ENCODE measurements at regions not wholly inside any gene's neighbourhood (a gene's known extent, or its start where the extent isn't known, plus 50 kb on each side); places are given as distances from the start of the nearest gene placed in this dataset.

DNA sequence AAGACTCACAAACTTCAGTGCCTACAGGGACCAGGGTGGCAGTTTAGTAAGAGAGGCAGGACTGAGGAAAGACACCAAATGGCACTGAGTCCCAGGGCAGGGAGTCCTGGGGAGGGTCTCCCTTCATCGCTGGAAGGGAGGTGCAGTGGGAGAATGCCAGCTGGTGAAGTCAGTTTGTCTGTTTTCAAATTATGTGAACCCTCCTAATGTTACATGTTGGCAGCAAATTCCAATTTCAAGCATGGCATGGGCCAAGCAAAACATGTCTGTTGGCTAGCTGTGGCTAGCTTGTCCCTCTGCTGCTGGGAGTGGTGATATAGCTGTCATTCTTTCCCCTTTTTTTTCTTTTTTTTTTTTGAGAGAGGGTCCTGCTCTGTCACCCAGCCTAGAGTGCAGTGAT lies 55.9 kb upstream of the HAAO start:
- H3K4me2 ChIP-seq (ENCODE audit: control insufficient read depth, extremely low read depth, insufficient read depth, low read depth, low read length), result no peak overlapping the region
- H2AFZ ChIP-seq (ENCODE audit: control insufficient read depth, low read length), result no peak overlapping the region
- no peak for DNase-seq (ENCODE audit: low read depth, low spot score)
- no peaks in the 10 kb centered on the region for H3K9me3 ChIP-seq (ENCODE audit: control insufficient read depth, low read depth, low read length)
- no peak overlapping the region for H3K27ac ChIP-seq (ENCODE audit: control insufficient read depth, insufficient read depth, low read length)
- H3K79me2 ChIP-seq (ENCODE audit: control insufficient read depth, insufficient read depth, low read length), result no peaks in the 10 kb centered on the region
- dilution Hi-C loops (cut with MboI; ENCODE audit: extremely low pct_ligation_motif_present, low sequenced_read_pairs), result no loop called here
- H3K36me3 ChIP-seq (ENCODE audit: control insufficient read depth in 2 of 2, extremely low read depth in 1 of 2, insufficient read depth in 2 of 2, low read length in 2 of 2), result no peaks in the 10 kb centered on the region
- H3K9me1 ChIP-seq (ENCODE audit: control insufficient read depth, extremely low read depth, insufficient read depth, low read length), result no peaks in the 10 kb centered on the region
- H3K4me3 ChIP-seq (ENCODE audit: control insufficient read depth in 2 of 3, extremely low read depth in 1 of 3, insufficient read depth in 2 of 3, low read depth in 1 of 3, low read length in 3 of 3), result no peak overlapping the region
- peaks cover 18% of the 10 kb centered on the region for H3K4me1 ChIP-seq (ENCODE audit: control insufficient read depth, extremely low read depth, insufficient read depth, low read length)
- H3K9ac ChIP-seq (ENCODE audit: control insufficient read depth, extremely low read depth, insufficient read depth, low read length), result no peak overlapping the region
- TF ChIP-seq EZH2 (IDR thresholded peaks at IDR 0.05; ENCODE audit: low read length), result no peak
- no peak for TF ChIP-seq CTCF (optimal IDR thresholded peaks at IDR 0.05 in 1 of 3, IDR thresholded peaks at IDR 0.05 in 1 of 3, conservative IDR thresholded peaks at IDR 0.05 in 1 of 3; ENCODE audit: extremely low read depth in 1 of 3, insufficient read depth in 2 of 3, low read length in 3 of 3)
- H4K20me1 ChIP-seq (ENCODE audit: control insufficient read depth, extremely low read depth, insufficient read depth, low read length), result peaks cover 2% of the 10 kb centered on the region
- FAIRE-seq, result no peak
- no peaks in the 10 kb centered on the region for H3K27me3 ChIP-seq (ENCODE audit: control insufficient read depth, extremely low read depth, insufficient read depth, low read length)

- Histone ChIP-seq H3K79me2 (ENCODE audit: control insufficient read depth, insufficient read depth, low read length) (no peaks in the 10 kb centered on the region), H3K9me1 (ENCODE audit: control insufficient read depth, extremely low read depth, insufficient read depth, low read length) (no peaks in the 10 kb centered on the region), H3K36me3 (ENCODE audit: control insufficient read depth in 2 of 2, extremely low read depth in 1 of 2, insufficient read depth in 2 of 2, low read length in 2 of 2) (no peaks in the 10 kb centered on the region), H2AFZ (ENCODE audit: control insufficient read depth, low read length) (no peak overlapping the region), H3K4me3 (ENCODE audit: control insufficient read depth in 2 of 3, extremely low read depth in 1 of 3, insufficient read depth in 2 of 3, low read depth in 1 of 3, low read length in 3 of 3) (no peak overlapping the region), H3K9ac (ENCODE audit: control insufficient read depth, extremely low read depth, insufficient read depth, low read length) (no peak overlapping the region), H3K4me1 (ENCODE audit: control insufficient read depth, extremely low read depth, insufficient read depth, low read length) (peaks cover 18% of the 10 kb centered on the region), H3K9me3 (ENCODE audit: control insufficient read depth, low read depth, low read length) (no peaks in the 10 kb centered on the region), H3K4me2 (ENCODE audit: control insufficient read depth, extremely low read depth, insufficient read depth, low read depth, low read length) (no peak overlapping the region), H3K27ac (ENCODE audit: control insufficient read depth, insufficient read depth, low read length) (no peak overlapping the region), H4K20me1 (ENCODE audit: control insufficient read depth, extremely low read depth, insufficient read depth, low read length) (peaks cover 2% of the 10 kb centered on the region), H3K27me3 (ENCODE audit: control insufficient read depth, extremely low read depth, insufficient read depth, low read length) (no peaks in the 10 kb centered on the region)
- dilution Hi-C loops (cut with MboI; ENCODE audit: extremely low pct_ligation_motif_present, low sequenced_read_pairs), result no loop called here
- TF ChIP-seq CTCF (optimal IDR thresholded peaks at IDR 0.05 in 1 of 3, IDR thresholded peaks at IDR 0.05 in 1 of 3, conservative IDR thresholded peaks at IDR 0.05 in 1 of 3; ENCODE audit: extremely low read depth in 1 of 3, insufficient read depth in 2 of 3, low read length in 3 of 3), result no peak
- no peak for TF ChIP-seq EZH2 (IDR thresholded peaks at IDR 0.05; ENCODE audit: low read length)
- DNase-seq (ENCODE audit: low read depth, low spot score) (no peak), FAIRE-seq (no peak)
Measured at GRCh38 chr2:42847596-42848151, 55.3 kb upstream of the HAAO start.

Data from keratinocyte (primary cell).